WERI-Rb-1 (cell line): ENCODE measurements at regions not wholly inside any gene's neighbourhood (a gene's known extent, or its start where the extent isn't known, plus 50 kb on each side); places are given as distances from the start of the nearest gene placed in this dataset.
"Not testable (repeated sequence)": the region's sequence is repeated elsewhere in the genome, so short reads cannot be mapped to it uniquely, and the experiment has no call there.

Experiments
- DNase-seq: peaks from one replicate; pipeline ENCODE4 v3.0.0-alpha.2; 2020
- H3K27ac ChIP-seq: fragments of 250-450 bp; sonication (Bioruptor Pico); 2 replicates; pipeline ENCODE4 v1.5.1; 2020; ENCODE audit warnings: mild to moderate bottlenecking, moderate library complexity
- H3K27me3 ChIP-seq: fragments of 250-450 bp; sonication (Bioruptor Pico); 2 replicates; pipeline ENCODE4 v1.5.1; 2021; ENCODE audit warnings: mild to moderate bottlenecking, low read depth, moderate library complexity; ENCODE audit not compliant: insufficient read depth, severe bottlenecking
- H3K36me3 ChIP-seq: fragments of 250-450 bp; sonication (Bioruptor Pico); 2 replicates; pipeline ENCODE4 v1.5.1; 2020; ENCODE audit warnings: mild to moderate bottlenecking, moderate library complexity
- H3K4me3 ChIP-seq: 2 replicates; pipeline ENCODE4 v1.5.1; 2011; ENCODE audit warnings: low read depth, mild to moderate bottlenecking, control low read depth, low read length
- H3K9me3 ChIP-seq: fragments of 250-450 bp; sonication (Bioruptor Pico); 2 replicates; pipeline ENCODE4 v1.5.1; 2021; ENCODE audit warnings: mild to moderate bottlenecking, moderate library complexity; ENCODE audit not compliant: severe bottlenecking
- CTCF ChIP-seq: IDR thresholded peaks from 2 replicates; pipeline ENCODE4 v1.5.1; 2011; ENCODE audit warnings: low read depth, mild to moderate bottlenecking, control low read depth, inconsistent platforms, low read length

- TF ChIP-seq CTCF = no peak
- Histone ChIP-seq H3K27ac (no peak overlapping the region), H3K9me3 (no peaks in the 10 kb centered on the region), H3K4me3 (no peak overlapping the region), H3K27me3 (no peaks in the 10 kb centered on the region), H3K36me3 (no peaks in the 10 kb centered on the region)
- DNase-seq = no peak
Observed at GRCh38 chr3:29176501-29176900, 104.4 kb upstream of the RBMS3 start.

- H3K9me3 ChIP-seq = no peaks in the 10 kb centered on the region
- TF ChIP-seq CTCF = no peak
- no peak for DNase-seq
- H3K36me3 ChIP-seq = no peaks in the 10 kb centered on the region
- no peak overlapping the region for H3K4me3 ChIP-seq
- no peak overlapping the region for H3K27ac ChIP-seq
- H3K27me3 ChIP-seq = no peaks in the 10 kb centered on the region
Observed at GRCh38 chr3:29178809-29179793, 101.8 kb upstream of the RBMS3 start.

GRCh38 chr3:29181149-29181780 is 99.6 kb upstream of the RBMS3 start:
- H3K27me3 ChIP-seq = no peaks in the 10 kb centered on the region
- TF ChIP-seq CTCF = no peak

GRCh38 chr3:29181872-29182271 is 99.0 kb upstream of the RBMS3 start:
- H3K27ac ChIP-seq = no peak overlapping the region
- DNase-seq = no peak
- H3K4me3 ChIP-seq = no peak overlapping the region
- TF ChIP-seq CTCF = no peak
- no peaks in the 10 kb centered on the region for H3K36me3 ChIP-seq
- H3K27me3 ChIP-seq = no peaks in the 10 kb centered on the region
- H3K9me3 ChIP-seq = no peaks in the 10 kb centered on the region

More at GRCh38 chr3:29181149-29181780, 99.6 kb upstream of the RBMS3 start:
- no peak overlapping the region for H3K4me3 ChIP-seq
- no peak overlapping the region for H3K27ac ChIP-seq
- no peaks in the 10 kb centered on the region for H3K9me3 ChIP-seq
- no peaks in the 10 kb centered on the region for H3K36me3 ChIP-seq
- no peak for DNase-seq

GRCh38 chr3:29182828-29183227 is 98.0 kb upstream of the RBMS3 start:
- H3K27me3 ChIP-seq, H3K36me3 ChIP-seq, H3K27ac ChIP-seq, H3K9me3 ChIP-seq, H3K4me3 ChIP-seq, DNase-seq: not testable (repeated sequence)

DNA sequence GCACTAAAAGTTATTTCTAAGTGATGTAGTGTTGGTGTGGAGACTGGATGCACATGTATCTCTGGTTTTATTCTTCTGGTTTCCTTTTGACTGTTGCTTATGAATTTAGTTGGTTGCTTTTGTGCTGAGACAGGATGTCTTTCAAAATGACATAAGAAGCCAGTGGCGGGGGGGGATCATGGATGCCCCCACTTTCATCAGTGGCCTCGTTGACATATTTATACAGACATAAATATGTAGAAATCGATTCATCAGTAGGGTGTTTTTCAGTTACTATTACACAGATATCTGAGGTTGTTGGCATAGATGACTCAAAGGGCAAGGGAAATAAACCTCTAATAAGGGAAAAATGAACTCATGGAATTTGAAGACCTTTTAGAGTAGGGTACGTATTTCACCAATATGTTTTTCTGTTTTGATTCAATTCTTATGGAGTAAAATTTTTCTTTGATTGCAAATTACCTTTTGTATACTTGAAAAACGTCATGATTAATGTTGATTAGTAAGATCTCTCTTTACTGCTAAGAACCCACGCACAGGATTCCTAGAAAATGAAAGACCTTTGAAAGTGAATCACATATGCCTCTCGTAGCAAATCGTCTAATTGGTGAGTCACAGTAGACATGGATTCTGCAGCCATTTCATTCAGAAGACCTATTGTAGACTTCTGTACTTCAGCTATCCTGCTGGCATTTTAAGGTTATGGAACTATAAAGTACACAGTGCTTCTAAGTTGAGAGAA is 97.4 kb upstream of the RBMS3 start:
- TF ChIP-seq CTCF = no peak
- no peaks in the 10 kb centered on the region for H3K9me3 ChIP-seq
- no peak overlapping the region for H3K4me3 ChIP-seq
- no peak overlapping the region for H3K27ac ChIP-seq
- no peaks in the 10 kb centered on the region for H3K36me3 ChIP-seq
- no peak for DNase-seq
- no peaks in the 10 kb centered on the region for H3K27me3 ChIP-seq
